Neural cell (in vitro differentiated cells): ENCODE measurements at regions not wholly inside any gene's neighbourhood (a gene's known extent, or its start where the extent isn't known, plus 50 kb on each side); places are given as distances from the start of the nearest gene placed in this dataset.

Source experiments
- H2AFZ ChIP-seq: fragments of 200-600, 300-800 bp; sonication (generic), shearing (Covaris generic); 2 replicates; pipeline ENCODE4 v1.6.0; 2014; ENCODE audit warnings: low read depth, mild to moderate bottlenecking, antibody characterized with exemption, low read length, moderate library complexity
- H3F3A ChIP-seq: fragments of 200-600 bp; shearing (Covaris generic); 2 replicates; pipeline ENCODE4 v1.6.1; 2016; ENCODE audit warnings: mild to moderate bottlenecking, moderate library complexity, mixed read lengths, antibody characterized with exemption, low read length; ENCODE audit not compliant: insufficient read depth, poor library complexity, severe bottlenecking
- H3K27ac ChIP-seq: fragments of 200-600, 300-800 bp; sonication (generic), shearing (Covaris generic); 2 replicates; pipeline ENCODE4 v1.5.1; 2014; ENCODE audit warnings: mild to moderate bottlenecking, low read length, moderate library complexity
- H3K27me3 ChIP-seq: fragments of 300-800, 200-600 bp; sonication (generic), shearing (Covaris generic); 2 replicates; pipeline ENCODE4 v1.6.0; 2014; ENCODE audit warnings: mild to moderate bottlenecking, low read depth, low read length, moderate library complexity; ENCODE audit not compliant: insufficient read depth
- H3K36me3 ChIP-seq: fragments of 300-800, 200-600 bp; sonication (generic), shearing (Covaris generic); 2 replicates; pipeline ENCODE4 v1.5.1; 2014; ENCODE audit warnings: mild to moderate bottlenecking, antibody characterized with exemption, low read length, moderate library complexity; ENCODE audit not compliant: insufficient read depth
- H3K4me2 ChIP-seq: fragments of 300-800, 200-600 bp; sonication (generic), shearing (Covaris generic); 2 replicates; pipeline ENCODE4 v1.6.0; 2014; ENCODE audit warnings: mild to moderate bottlenecking, low read length
- H3K4me3 ChIP-seq: fragments of 300-800, 200-600 bp; sonication (generic), shearing (Covaris generic); 2 replicates; pipeline ENCODE4 v1.5.1; 2014; ENCODE audit warnings: mild to moderate bottlenecking, low read length, moderate library complexity
- H3K79me2 ChIP-seq: fragments of 200-600 bp; shearing (Covaris generic); replicated peaks from 2 replicates; pipeline ENCODE4 v1.6.0; 2014; ENCODE audit warnings: mild to moderate bottlenecking, low read length, moderate library complexity; ENCODE audit not compliant: insufficient read depth
- H3K9ac ChIP-seq: fragments of 300-800, 200-600 bp; sonication (generic), shearing (Covaris generic); 2 replicates; pipeline ENCODE4 v1.6.1; 2016; ENCODE audit warnings: mild to moderate bottlenecking, low read length, mixed read lengths
- H3K9me2 ChIP-seq: fragments of 200-600 bp; shearing (Covaris generic); 2 replicates; pipeline ENCODE4 v1.6.1; 2016; ENCODE audit warnings: mild to moderate bottlenecking, low read length, mixed read lengths; ENCODE audit not compliant: insufficient read depth
- H3K9me3 ChIP-seq: fragments of 200-600, 300-800 bp; sonication (generic), shearing (Covaris generic); 2 replicates; pipeline ENCODE4 v1.6.1; 2016; ENCODE audit warnings: mild to moderate bottlenecking, mixed run types, low read length, moderate library complexity, mixed read lengths
- H4K20me1 ChIP-seq: fragments of 200-600 bp; shearing (Covaris generic); 2 replicates; pipeline ENCODE4 v1.6.1; 2016; ENCODE audit warnings: mild to moderate bottlenecking, mixed run types; ENCODE audit not compliant: insufficient read depth
- CTCF ChIP-seq: fragments of 450-650 bp; IDR thresholded peaks from 2 replicates; pipeline ENCODE4 v1.5.1; 2014; ENCODE audit warnings: antibody characterized with exemption, mild to moderate bottlenecking, moderate library complexity; ENCODE audit not compliant: poor library complexity, severe bottlenecking
- EP300 ChIP-seq: fragments of 450-650 bp; conservative IDR thresholded peaks from 2 replicates; pipeline ENCODE4 v1.6.1; 2014; ENCODE audit warnings: antibody characterized with exemption, mild to moderate bottlenecking, moderate library complexity; ENCODE audit not compliant: poor library complexity, severe bottlenecking
- EZH2 ChIP-seq: fragments of 200-600, 300-800 bp; shearing (Covaris generic), sonication (generic); IDR thresholded peaks from 2 replicates; pipeline ENCODE4 v1.6.1; 2014; ENCODE audit warnings: antibody characterized with exemption, low read length, borderline replicate concordance, mild to moderate bottlenecking; ENCODE audit not compliant: insufficient read depth, poor library complexity, severe bottlenecking
- MXI1 ChIP-seq: fragments of 450-650 bp; conservative IDR thresholded peaks from 2 replicates; pipeline ENCODE4 v1.6.1; 2014; ENCODE audit warnings: antibody characterized with exemption, mild to moderate bottlenecking; ENCODE audit not compliant: poor library complexity, severe bottlenecking
- POLR2AphosphoS5 ChIP-seq: IDR thresholded peaks from 2 replicates; pipeline ENCODE4 v1.6.1; 2012
- RAD21 ChIP-seq: fragments of 450-650 bp; conservative IDR thresholded peaks from 2 replicates; pipeline ENCODE4 v1.6.1; 2014; ENCODE audit warnings: antibody characterized with exemption, mild to moderate bottlenecking, moderate library complexity
- REST ChIP-seq: IDR thresholded peaks from 2 replicates; pipeline ENCODE4 v1.6.1; 2012; ENCODE audit warnings: borderline replicate concordance
- SMC3 ChIP-seq: fragments of 450-650 bp; conservative IDR thresholded peaks from 2 replicates; pipeline ENCODE4 v1.6.1; 2014; ENCODE audit warnings: antibody characterized with exemption, mild to moderate bottlenecking, moderate library complexity; ENCODE audit not compliant: poor library complexity
- TAF1 ChIP-seq: IDR thresholded peaks from 2 replicates; pipeline ENCODE4 v1.6.1; 2012; ENCODE audit warnings: low read depth

DNA sequence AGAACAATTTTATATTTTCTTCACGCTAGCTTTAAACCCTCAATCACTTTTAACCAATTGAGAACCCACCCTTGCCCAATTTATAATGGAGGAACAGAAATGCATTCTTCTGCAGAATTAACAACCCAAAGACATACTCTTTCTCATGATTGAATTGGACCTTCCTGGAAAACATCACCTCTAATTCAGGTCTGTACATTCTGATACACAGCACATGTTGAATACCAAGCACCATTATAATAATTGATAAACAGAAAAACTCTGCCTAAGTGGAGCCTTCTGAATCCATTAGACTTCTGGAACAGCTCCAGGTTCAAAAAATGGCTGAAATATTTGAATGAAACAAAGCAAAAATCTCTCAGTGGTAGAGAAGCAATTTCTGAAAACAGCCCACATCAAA lies 105.4 kb downstream of the FAM76B start:
- Histone ChIP-seq H3K9me3 (no peaks in the 10 kb centered on the region), H3K4me2 (no peak overlapping the region), H3K79me2 (no peaks in the 10 kb centered on the region), H2AFZ (no peak overlapping the region), H4K20me1 (no peaks in the 10 kb centered on the region), H3K4me3 (no peak overlapping the region), H3K27me3 (no peaks in the 10 kb centered on the region), H3K9me2 (no peaks in the 10 kb centered on the region), H3F3A (no peaks in the 10 kb centered on the region), H3K36me3 (no peaks in the 10 kb centered on the region), H3K27ac (no peak overlapping the region), H3K9ac (no peak overlapping the region)
- TF ChIP-seq REST (no peak), POLR2AphosphoS5 (no peak), TAF1 (no peak), RAD21 (no peak), EZH2 (no peak), EP300 (no peak), SMC3 (no peak), MXI1 (no peak), CTCF (no peak)

- Histone ChIP-seq H3K9ac (no peak overlapping the region), H3K9me3 (no peaks in the 10 kb centered on the region), H3K4me2 (no peak overlapping the region), H3K79me2 (no peaks in the 10 kb centered on the region), H2AFZ (no peak overlapping the region), H3K27me3 (no peaks in the 10 kb centered on the region), H3K4me3 (no peak overlapping the region), H3K36me3 (no peaks in the 10 kb centered on the region), H3K9me2 (no peaks in the 10 kb centered on the region), H3F3A (no peaks in the 10 kb centered on the region), H3K27ac (no peak overlapping the region), H4K20me1 (no peaks in the 10 kb centered on the region)
- TF ChIP-seq MXI1 (no peak), RAD21 (no peak), CTCF (no peak), REST (no peak), POLR2AphosphoS5 (no peak), EZH2 (no peak), TAF1 (no peak), EP300 (no peak), SMC3 (no peak)
These were observed 107.0 kb downstream of the FAM76B start for GRCh38 chr11:95682552-95682951.
